GOT3 (cell line): ENCODE measurements at regions not wholly inside any gene's neighbourhood (a gene's known extent, or its start where the extent isn't known, plus 50 kb on each side); places are given as distances from the start of the nearest gene placed in this dataset.
"Not testable (repeated sequence)": the region's sequence is repeated elsewhere in the genome, so short reads cannot be mapped to it uniquely, and the experiment has no call there.

ENCODE experiments used
- DNase-seq: peaks from one replicate; lab custom pipeline; 2025; ENCODE audit warnings: mixed read lengths; lab: John Stamatoyannopoulos, UW

- DNase-seq = no peak
Observed at GRCh38 chr18:66872277-66872676, 268.4 kb upstream of the CDH19 start.

- no peak for DNase-seq
Observed at GRCh38 chr18:66867653-66868052, 263.8 kb upstream of the CDH19 start.

GRCh38 chr18:66866427-66866940 lies 262.6 kb upstream of the CDH19 start:
- not testable (repeated sequence) for DNase-seq

GRCh38 chr18:66838340-66838987 lies 234.6 kb upstream of the CDH19 start:
- no peak for DNase-seq

- DNase-seq = no peak
Observed at GRCh38 chr18:66833646-66834045, 229.8 kb upstream of the CDH19 start.

GRCh38 chr18:66826211-66826610 lies 222.3 kb upstream of the CDH19 start:
- no peak for DNase-seq

GRCh38 chr18:66825347-66825746 lies 221.5 kb upstream of the CDH19 start:
- no peak for DNase-seq

GRCh38 chr18:66819235-66819634 lies 215.3 kb upstream of the CDH19 start:
- DNase-seq = no peak

- no peak for DNase-seq
Observed at GRCh38 chr18:66813138-66813537, 209.2 kb upstream of the CDH19 start.

- DNase-seq = no peak
Observed at GRCh38 chr18:66795051-66795450, 191.2 kb upstream of the CDH19 start.

GRCh38 chr18:66792466-66792865 lies 188.6 kb upstream of the CDH19 start:
- no peak for DNase-seq

- DNase-seq = no peak
Observed at GRCh38 chr18:66780609-66781008, 176.7 kb upstream of the CDH19 start.

GRCh38 chr18:66778048-66778447 lies 174.2 kb upstream of the CDH19 start:
- DNase-seq = no peak

GRCh38 chr18:66769375-66769774 lies 165.5 kb upstream of the CDH19 start:
- no peak for DNase-seq

- no peak for DNase-seq
Observed at GRCh38 chr18:66764230-66764629, 160.3 kb upstream of the CDH19 start.

GRCh38 chr18:66761166-66761565 lies 157.3 kb upstream of the CDH19 start:
- no peak for DNase-seq

- no peak for DNase-seq
Observed at GRCh38 chr18:66760559-66760958, 156.7 kb upstream of the CDH19 start.

GRCh38 chr18:66759050-66759828 lies 155.3 kb upstream of the CDH19 start:
- DNase-seq = no peak

- no peak for DNase-seq
Observed at GRCh38 chr18:66757946-66758345, 154.1 kb upstream of the CDH19 start.

- no peak for DNase-seq
Observed at GRCh38 chr18:66754335-66754734, 150.4 kb upstream of the CDH19 start.

- no peak for DNase-seq
Observed at GRCh38 chr18:66752733-66753132, 148.8 kb upstream of the CDH19 start.

GRCh38 chr18:66749481-66750035 lies 145.7 kb upstream of the CDH19 start:
- no peak for DNase-seq

- no peak for DNase-seq
Observed at GRCh38 chr18:66749030-66749429, 145.1 kb upstream of the CDH19 start.
